GM12892 (cell line): ENCODE measurements at regions not wholly inside any gene's neighbourhood (a gene's known extent, or its start where the extent isn't known, plus 50 kb on each side); places are given as distances from the start of the nearest gene placed in this dataset.

Experiments used
- POLR2A ChIP-seq: IDR thresholded peaks from 2 replicates; pipeline ENCODE4 v1.6.1; 2011; ENCODE audit warnings: low read depth, low read length, control low read depth
- POLR2AphosphoS5 ChIP-seq: IDR thresholded peaks from 2 replicates; pipeline ENCODE4 v1.6.1; 2011; ENCODE audit warnings: low read depth, low read length, control low read depth
- TAF1 ChIP-seq: IDR thresholded peaks from 2 replicates; pipeline ENCODE4 v1.6.1; 2011; ENCODE audit warnings: low read depth, mild to moderate bottlenecking, control low read depth, low read length, borderline replicate concordance

DNA sequence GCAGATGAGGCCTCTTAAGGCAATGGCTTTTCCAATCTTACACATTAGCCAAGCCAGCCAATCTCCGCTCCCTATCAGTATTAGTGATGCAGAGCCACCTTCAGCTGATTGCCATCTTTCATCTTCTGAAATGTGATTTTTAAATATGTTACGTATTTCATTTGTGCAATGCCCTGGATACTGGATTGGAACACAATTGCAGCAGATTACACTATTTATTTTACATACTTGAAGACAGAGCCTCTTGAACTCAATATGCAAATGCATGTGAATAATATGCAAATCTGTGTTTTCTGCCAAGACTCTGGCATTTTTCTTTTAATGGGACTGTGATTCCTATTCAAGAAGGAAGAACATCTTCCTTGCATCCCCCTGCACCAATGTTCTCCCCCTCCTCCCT, 90.5 kb downstream of the GRIN2B start:
- no peak for TF ChIP-seq POLR2AphosphoS5
- TF ChIP-seq TAF1 = no peak
- TF ChIP-seq POLR2A = no peak
